ENCODE measurements at regions not wholly inside any gene's neighbourhood (a gene's known extent, or its start where the extent isn't known, plus 50 kb on each side); places are given as distances from the start of the nearest gene placed in this dataset.

DNA sequence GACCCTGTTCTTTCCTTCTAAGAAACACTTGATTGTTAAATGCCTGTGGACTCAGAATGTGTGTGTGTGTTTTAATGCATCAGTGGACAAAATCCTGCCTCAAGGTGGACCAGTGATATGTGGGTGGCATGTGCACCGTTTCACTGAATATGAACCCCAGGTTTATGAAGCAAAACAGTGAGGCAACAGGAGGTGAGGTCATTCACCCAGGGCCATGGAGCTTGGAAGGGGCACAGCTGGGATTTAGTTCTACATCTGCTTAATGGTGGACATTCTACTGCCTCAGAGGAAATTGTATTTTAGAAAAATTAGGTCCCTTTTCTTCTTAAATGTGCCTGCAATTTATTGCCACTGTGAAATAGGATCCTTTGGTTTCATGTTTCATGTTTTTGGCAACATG is 549.5 kb upstream of the EEF2KMT start:
- TF ChIP-seq, protein P1, sequence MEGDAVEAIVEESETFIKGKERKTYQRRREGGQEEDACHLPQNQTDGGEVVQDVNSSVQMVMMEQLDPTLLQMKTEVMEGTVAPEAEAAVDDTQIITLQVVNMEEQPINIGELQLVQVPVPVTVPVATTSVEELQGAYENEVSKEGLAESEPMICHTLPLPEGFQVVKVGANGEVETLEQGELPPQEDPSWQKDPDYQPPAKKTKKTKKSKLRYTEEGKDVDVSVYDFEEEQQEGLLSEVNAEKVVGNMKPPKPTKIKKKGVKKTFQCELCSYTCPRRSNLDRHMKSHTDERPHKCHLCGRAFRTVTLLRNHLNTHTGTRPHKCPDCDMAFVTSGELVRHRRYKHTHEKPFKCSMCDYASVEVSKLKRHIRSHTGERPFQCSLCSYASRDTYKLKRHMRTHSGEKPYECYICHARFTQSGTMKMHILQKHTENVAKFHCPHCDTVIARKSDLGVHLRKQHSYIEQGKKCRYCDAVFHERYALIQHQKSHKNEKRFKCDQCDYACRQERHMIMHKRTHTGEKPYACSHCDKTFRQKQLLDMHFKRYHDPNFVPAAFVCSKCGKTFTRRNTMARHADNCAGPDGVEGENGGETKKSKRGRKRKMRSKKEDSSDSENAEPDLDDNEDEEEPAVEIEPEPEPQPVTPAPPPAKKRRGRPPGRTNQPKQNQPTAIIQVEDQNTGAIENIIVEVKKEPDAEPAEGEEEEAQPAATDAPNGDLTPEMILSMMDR (IDR thresholded peaks at IDR 0.05): no peak
- TF ChIP-seq POLR2A (IDR thresholded peaks at IDR 0.05): no peak

All from uterus (tissue), 2 donors.